ENCODE measurements at regions not wholly inside any gene's neighbourhood (a gene's known extent, or its start where the extent isn't known, plus 50 kb on each side); places are given as distances from the start of the nearest gene placed in this dataset.
"Not testable (repeated sequence)": the region's sequence is repeated elsewhere in the genome, so short reads cannot be mapped to it uniquely, and the experiment has no call there.

GRCh38 chr12:32981139-32981538, 84.6 kb upstream of the PKP2 start:
- H3K4me3 Mint-ChIP-seq: no peak overlapping the region
- no peaks in the 10 kb centered on the region for H3K4me1 ChIP-seq (ENCODE audit: control insufficient read depth, insufficient read depth, low read length, poor library complexity, severe bottlenecking)
- no peak overlapping the region for H3K27ac Mint-ChIP-seq
- H3K27me3 ChIP-seq (ENCODE audit: control insufficient read depth, insufficient read depth, low read length): no peaks in the 10 kb centered on the region
- H3K4me1 Mint-ChIP-seq: no peaks in the 10 kb centered on the region
- H3K36me3 ChIP-seq (ENCODE audit: control insufficient read depth, insufficient read depth, low read length): no peaks in the 10 kb centered on the region
- no peaks in the 10 kb centered on the region for H3K36me3 Mint-ChIP-seq
- no peaks in the 10 kb centered on the region for H3K9me3 ChIP-seq (ENCODE audit: control insufficient read depth in 2 of 2, low read length in 2 of 2)
- ATAC-seq (ENCODE audit: low read depth in 2 of 2): no peak
- no peak for DNase-seq
- no peaks in the 10 kb centered on the region for H3K27me3 Mint-ChIP-seq
- no peak overlapping the region for H3K4me3 ChIP-seq (ENCODE audit: low read depth, low read length)
- H3K9me3 Mint-ChIP-seq: peaks cover 0 to 4% (median 0%) of the 10 kb centered on the region in 7 donors
- H3K27ac ChIP-seq (ENCODE audit: insufficient read depth, low read length, poor library complexity, severe bottlenecking): no peak overlapping the region

- Histone ChIP-seq H3K27me3 (ENCODE audit: control insufficient read depth, insufficient read depth, low read length) (no peaks in the 10 kb centered on the region), H3K9me3 (ENCODE audit: control insufficient read depth in 2 of 2, low read length in 2 of 2) (no peaks in the 10 kb centered on the region), H3K36me3 (ENCODE audit: control insufficient read depth, insufficient read depth, low read length) (no peaks in the 10 kb centered on the region), H3K27ac (ENCODE audit: insufficient read depth, low read length, poor library complexity, severe bottlenecking) (no peak overlapping the region), H3K4me1 (ENCODE audit: control insufficient read depth, insufficient read depth, low read length, poor library complexity, severe bottlenecking) (no peaks in the 10 kb centered on the region), H3K4me3 (ENCODE audit: low read depth, low read length) (no peak overlapping the region)
- Mint-ChIP-seq H3K27me3 (no peaks in the 10 kb centered on the region), H3K4me1 (no peaks in the 10 kb centered on the region), H3K9me3 (peaks cover 0 to 2% (median 0%) of the 10 kb centered on the region in 7 donors), H3K4me3 (no peak overlapping the region), H3K27ac (no peak overlapping the region), H3K36me3 (no peaks in the 10 kb centered on the region)
- no peak for DNase-seq
- no peak for ATAC-seq (ENCODE audit: low read depth in 2 of 2)
Observed at GRCh38 chr12:32975122-32975521, 78.5 kb upstream of the PKP2 start.

GRCh38 chr12:32970465-32971110, 74.0 kb upstream of the PKP2 start:
- Mint-ChIP-seq H3K36me3 (no peaks in the 10 kb centered on the region), H3K27me3 (no peaks in the 10 kb centered on the region), H3K4me1 (no peaks in the 10 kb centered on the region), H3K9me3 (peaks cover 0 to 2% (median 0%) of the 10 kb centered on the region in 7 donors), H3K27ac (no peak overlapping the region), H3K4me3 (no peak overlapping the region)
- DNase-seq (no peak), ATAC-seq (ENCODE audit: low read depth in 2 of 2) (no peak)
- Histone ChIP-seq H3K36me3 (ENCODE audit: control insufficient read depth, insufficient read depth, low read length) (no peaks in the 10 kb centered on the region), H3K4me1 (ENCODE audit: control insufficient read depth, insufficient read depth, low read length, poor library complexity, severe bottlenecking) (no peaks in the 10 kb centered on the region), H3K27ac (ENCODE audit: insufficient read depth, low read length, poor library complexity, severe bottlenecking) (no peak overlapping the region), H3K9me3 (ENCODE audit: control insufficient read depth in 2 of 2, low read length in 2 of 2) (no peaks in the 10 kb centered on the region), H3K4me3 (ENCODE audit: low read depth, low read length) (no peak overlapping the region), H3K27me3 (ENCODE audit: control insufficient read depth, insufficient read depth, low read length) (no peaks in the 10 kb centered on the region)

GRCh38 chr12:32964981-32965585, 68.5 kb upstream of the PKP2 start:
- H3K4me1 Mint-ChIP-seq: no peaks in the 10 kb centered on the region
- H3K4me3 Mint-ChIP-seq: no peak overlapping the region
- H3K4me1 ChIP-seq (ENCODE audit: control insufficient read depth, insufficient read depth, low read length, poor library complexity, severe bottlenecking): no peaks in the 10 kb centered on the region
- peaks cover 0 to 5% (median 0%) of the 10 kb centered on the region in 7 donors for H3K9me3 Mint-ChIP-seq
- no peaks in the 10 kb centered on the region for H3K36me3 ChIP-seq (ENCODE audit: control insufficient read depth, insufficient read depth, low read length)
- no peaks in the 10 kb centered on the region for H3K27me3 Mint-ChIP-seq
- H3K27ac ChIP-seq (ENCODE audit: insufficient read depth, low read length, poor library complexity, severe bottlenecking): no peak overlapping the region
- H3K36me3 Mint-ChIP-seq: no peaks in the 10 kb centered on the region
- DNase-seq (no peak), ATAC-seq (ENCODE audit: low read depth in 2 of 2) (no peak)
- no peak overlapping the region for H3K27ac Mint-ChIP-seq
- H3K27me3 ChIP-seq (ENCODE audit: control insufficient read depth, insufficient read depth, low read length): no peaks in the 10 kb centered on the region
- H3K9me3 ChIP-seq (ENCODE audit: control insufficient read depth in 2 of 2, low read length in 2 of 2): no peaks in the 10 kb centered on the region
- H3K4me3 ChIP-seq (ENCODE audit: low read depth, low read length): no peak overlapping the region

GRCh38 chr12:32956418-32956817, 59.8 kb upstream of the PKP2 start:
- ATAC-seq (ENCODE audit: low read depth in 2 of 2); H3K4me3 Mint-ChIP-seq; H3K4me1 Mint-ChIP-seq; H3K9me3 ChIP-seq (ENCODE audit: control insufficient read depth in 2 of 2, low read length in 2 of 2); H3K4me1 ChIP-seq (ENCODE audit: control insufficient read depth, insufficient read depth, low read length, poor library complexity, severe bottlenecking); H3K36me3 Mint-ChIP-seq; H3K36me3 ChIP-seq (ENCODE audit: control insufficient read depth, insufficient read depth, low read length); H3K27me3 Mint-ChIP-seq; H3K27ac Mint-ChIP-seq; DNase-seq; H3K9me3 Mint-ChIP-seq; H3K27me3 ChIP-seq (ENCODE audit: control insufficient read depth, insufficient read depth, low read length); H3K27ac ChIP-seq (ENCODE audit: insufficient read depth, low read length, poor library complexity, severe bottlenecking); H3K4me3 ChIP-seq (ENCODE audit: low read depth, low read length): not testable (repeated sequence)

GRCh38 chr12:32952681-32953080, 56.1 kb upstream of the PKP2 start:
- H3K4me1 ChIP-seq (ENCODE audit: control insufficient read depth, insufficient read depth, low read length, poor library complexity, severe bottlenecking): no peaks in the 10 kb centered on the region
- no peaks in the 10 kb centered on the region for H3K27me3 Mint-ChIP-seq
- no peak overlapping the region for H3K27ac Mint-ChIP-seq
- H3K27ac ChIP-seq (ENCODE audit: insufficient read depth, low read length, poor library complexity, severe bottlenecking): no peak overlapping the region
- H3K4me3 ChIP-seq (ENCODE audit: low read depth, low read length): no peak overlapping the region
- H3K4me1 Mint-ChIP-seq: no peaks in the 10 kb centered on the region
- H3K9me3 Mint-ChIP-seq: peaks cover 0 to 5% (median 0%) of the 10 kb centered on the region in 7 donors
- H3K4me3 Mint-ChIP-seq: no peak overlapping the region
- no peaks in the 10 kb centered on the region for H3K36me3 ChIP-seq (ENCODE audit: control insufficient read depth, insufficient read depth, low read length)
- DNase-seq (no peak), ATAC-seq (ENCODE audit: low read depth in 2 of 2) (no peak)
- H3K27me3 ChIP-seq (ENCODE audit: control insufficient read depth, insufficient read depth, low read length): no peaks in the 10 kb centered on the region
- no peaks in the 10 kb centered on the region for H3K9me3 ChIP-seq (ENCODE audit: control insufficient read depth in 2 of 2, low read length in 2 of 2)
- H3K36me3 Mint-ChIP-seq: no peaks in the 10 kb centered on the region

GRCh38 chr12:32949815-32950214, 53.2 kb upstream of the PKP2 start:
- Mint-ChIP-seq H3K27ac (no peak overlapping the region), H3K27me3 (no peaks in the 10 kb centered on the region), H3K4me3 (no peak overlapping the region), H3K36me3 (no peaks in the 10 kb centered on the region), H3K4me1 (no peaks in the 10 kb centered on the region), H3K9me3 (no peaks in the 10 kb centered on the region)
- Histone ChIP-seq H3K4me1 (ENCODE audit: control insufficient read depth, insufficient read depth, low read length, poor library complexity, severe bottlenecking) (no peaks in the 10 kb centered on the region), H3K9me3 (ENCODE audit: control insufficient read depth in 2 of 2, low read length in 2 of 2) (no peaks in the 10 kb centered on the region), H3K27ac (ENCODE audit: insufficient read depth, low read length, poor library complexity, severe bottlenecking) (no peak overlapping the region), H3K36me3 (ENCODE audit: control insufficient read depth, insufficient read depth, low read length) (no peaks in the 10 kb centered on the region), H3K4me3 (ENCODE audit: low read depth, low read length) (no peak overlapping the region), H3K27me3 (ENCODE audit: control insufficient read depth, insufficient read depth, low read length) (no peaks in the 10 kb centered on the region)
- ATAC-seq (ENCODE audit: low read depth in 2 of 2) (no peak), DNase-seq (no peak)
